T-helper 1 cell (primary cell): ENCODE measurements at regions not wholly inside any gene's neighbourhood (a gene's known extent, or its start where the extent isn't known, plus 50 kb on each side); places are given as distances from the start of the nearest gene placed in this dataset.

Experiments used
- DNase-seq, 5 donors: peaks; one replicate each; pipeline ENCODE4 v3.0.0-alpha.2; 2012 to 2020

GRCh38 chr10:28783087-28783486 is 105.8 kb downstream of the BAMBI start:
- no peak for DNase-seq

- no peak for DNase-seq
Measured at GRCh38 chr10:28785018-28785417, 107.7 kb downstream of the BAMBI start.

- DNase-seq = no peak
Measured at GRCh38 chr10:28788252-28788651, 110.9 kb downstream of the BAMBI start.

GRCh38 chr10:28788762-28789161 is 111.4 kb downstream of the BAMBI start:
- no peak for DNase-seq

GRCh38 chr10:28790146-28790545 is 112.8 kb downstream of the BAMBI start:
- DNase-seq = no peak

GRCh38 chr10:28793482-28793881 is 116.2 kb downstream of the BAMBI start:
- DNase-seq = no peak

- no peak for DNase-seq
Measured at GRCh38 chr10:28794986-28795385, 117.7 kb downstream of the BAMBI start.

- no peak for DNase-seq
Measured at GRCh38 chr10:28796606-28797512, 119.5 kb downstream of the BAMBI start.

GRCh38 chr10:28797904-28798371 is 120.6 kb downstream of the BAMBI start:
- DNase-seq = no peak

GRCh38 chr10:28798428-28798955 is 121.2 kb downstream of the BAMBI start:
- no peak for DNase-seq

GRCh38 chr10:28798964-28799363 is 121.6 kb downstream of the BAMBI start:
- DNase-seq = no peak

- DNase-seq = no peak
Measured at GRCh38 chr10:28800144-28800543, 122.8 kb downstream of the BAMBI start.

- no peak for DNase-seq
Measured at GRCh38 chr10:28801247-28801646, 123.9 kb downstream of the BAMBI start.

GRCh38 chr10:28801869-28802268 is 124.5 kb downstream of the BAMBI start:
- DNase-seq = no peak

GRCh38 chr10:28805390-28805789 is 128.1 kb downstream of the BAMBI start:
- no peak for DNase-seq

- no peak for DNase-seq
Measured at GRCh38 chr10:28806488-28806941, 129.2 kb downstream of the BAMBI start.

- no peak for DNase-seq
Measured at GRCh38 chr10:28806951-28807759, 129.8 kb downstream of the BAMBI start.

- DNase-seq = no peak
Measured at GRCh38 chr10:28807760-28808613, 130.7 kb downstream of the BAMBI start.

GRCh38 chr10:28808693-28809092 is 131.4 kb downstream of the BAMBI start:
- DNase-seq = no peak

GRCh38 chr10:28810057-28810870 is 132.9 kb downstream of the BAMBI start:
- no peak for DNase-seq

- DNase-seq = no peak
Measured at GRCh38 chr10:28811639-28812349, 134.5 kb downstream of the BAMBI start.
